HEK293T (cell line): ENCODE measurements at regions not wholly inside any gene's neighbourhood (a gene's known extent, or its start where the extent isn't known, plus 50 kb on each side); places are given as distances from the start of the nearest gene placed in this dataset.

ENCODE experiments used
- CTBP1 ChIP-seq: fragments of 450-650 bp; IDR thresholded peaks from 2 replicates; pipeline ENCODE4 v1.6.1; 2016; ENCODE audit warnings: borderline replicate concordance
- FOXK2 ChIP-seq: fragments of 450-650 bp; IDR thresholded peaks from 2 replicates; pipeline ENCODE4 v1.6.1; 2016; ENCODE audit warnings: mild to moderate bottlenecking
- HDGF ChIP-seq: fragments of 450-650 bp; IDR thresholded peaks from 2 replicates; pipeline ENCODE4 v1.6.1; 2017; ENCODE audit warnings: antibody characterized with exemption, borderline replicate concordance
- L3MBTL2 ChIP-seq: fragments of 450-650 bp; conservative IDR thresholded peaks from 2 replicates; pipeline ENCODE4 v1.6.1; 2016; ENCODE audit warnings: mild to moderate bottlenecking
- NFRKB ChIP-seq: fragments of 450-650 bp; IDR thresholded peaks from 2 replicates; pipeline ENCODE4 v1.6.1; 2016; ENCODE audit warnings: mild to moderate bottlenecking, moderate library complexity
- SUZ12 ChIP-seq: fragments of 450-650 bp; IDR thresholded peaks from 2 replicates; pipeline ENCODE4 v1.6.1; 2016; ENCODE audit warnings: mild to moderate bottlenecking
- TARDBP ChIP-seq: fragments of 450-650 bp; IDR thresholded peaks from 2 replicates; pipeline ENCODE4 v1.6.1; 2016
- ZNF384 ChIP-seq: fragments of 450-650 bp; IDR thresholded peaks from 2 replicates; pipeline ENCODE4 v1.6.1; 2016

- TF ChIP-seq FOXK2 (no peak), ZNF384 (no peak), SUZ12 (no peak), CTBP1 (no peak), TARDBP (no peak), NFRKB (no peak), L3MBTL2 (no peak), HDGF (no peak)
These were observed 98.4 kb upstream of the TANK start for GRCh38 chr2:161061786-161062185.
